Left lung (tissue), 4 donors: ENCODE measurements at regions not wholly inside any gene's neighbourhood (a gene's known extent, or its start where the extent isn't known, plus 50 kb on each side); places are given as distances from the start of the nearest gene placed in this dataset.

Experiments used
- ATAC-seq: fragments of 200-7000 bp; cut with Tn5 transposase; one replicate; pipeline ENCODE4 v1.9.1; 2020; ENCODE audit warnings: moderate library complexity
- DNase-seq, 4 donors: peaks; one replicate each; pipeline ENCODE4 v3.0.0-alpha.2; 2013 to 2020
- H3K27ac ChIP-seq, 2 donors: fragments of 200-600 bp; sonication (generic) in 1 of 2; one replicate each; pipeline versions ENCODE4 v1.5.0 to v1.8.0; 2020 to 2021
- H3K27me3 ChIP-seq, 2 donors: fragments of 200-600 bp; sonication (generic) in 1 of 2; one replicate each; pipeline versions ENCODE4 v1.5.0 to v1.8.0; 2020 to 2021
- H3K36me3 ChIP-seq, 2 donors: fragments of 200-600 bp; sonication (generic) in 1 of 2; one replicate each; pipeline versions ENCODE4 v1.5.0 to v1.8.0; 2020 to 2021
- H3K4me1 ChIP-seq, 2 donors: fragments of 200-600 bp; one replicate each; pipeline ENCODE4 v1.8.0; 2021
- H3K4me3 ChIP-seq, 2 donors: fragments of 200-600 bp; sonication (generic) in 1 of 2; one replicate each; pipeline versions ENCODE4 v1.5.0 to v1.8.0; 2020 to 2021; ENCODE audit warnings: mild to moderate bottlenecking in 1 of 2
- H3K9me3 ChIP-seq, 2 donors: fragments of 200-600 bp; sonication (generic) in 1 of 2; one replicate each; pipeline versions ENCODE4 v1.5.0 to v1.8.0; 2020 to 2021
- intact Hi-C, 2 donors: fragments of 100-400 bp; cut with DNase I; formaldehyde crosslinking; loops; one replicate each; pipeline versions ENCODE4 v1.11.2 to v1.14.2; 2022
- TF ChIP-seq, protein P1 (sequence below), 2 donors: fragments of 200-600 bp; sonication (generic) in 1 of 2; IDR thresholded peaks; one replicate each; pipeline versions ENCODE4 v1.5.0 to v1.8.0; 2021; ENCODE audit warnings: antibody characterized with exemption in 2 of 2
- donor health status: DM: no; HTN: yes; CAD: no.
- donor health status: DM: no; HTN: no; CAD: no.

DNA sequence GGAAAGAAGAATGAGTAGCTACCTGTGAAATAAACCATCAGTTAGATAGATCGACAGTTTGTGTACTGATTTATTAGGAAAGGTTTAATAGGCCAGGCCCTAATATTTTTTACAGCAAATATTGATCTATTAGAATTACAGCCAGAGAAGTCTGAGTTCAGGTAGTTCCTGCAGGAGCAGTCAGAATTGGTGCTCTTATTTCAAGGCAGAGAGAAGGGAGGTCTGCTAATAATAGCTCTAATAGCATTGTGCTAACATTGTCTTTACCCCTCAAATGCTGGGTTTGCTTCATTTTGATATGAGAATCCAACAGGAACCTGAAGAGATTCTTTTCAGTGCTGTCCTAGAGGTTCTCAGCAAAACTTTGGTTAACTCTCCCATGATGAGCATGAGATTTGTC is 343.8 kb upstream of the NAV3 start:
- DNase-seq (no peak), ATAC-seq (no peak)
- no peak overlapping the region for H3K4me3 ChIP-seq
- no peaks in the 10 kb centered on the region for H3K9me3 ChIP-seq
- no peaks in the 10 kb centered on the region for H3K27me3 ChIP-seq
- no peaks in the 10 kb centered on the region for H3K4me1 ChIP-seq
- no peaks in the 10 kb centered on the region for H3K36me3 ChIP-seq
- no peak overlapping the region for H3K27ac ChIP-seq
- intact Hi-C loops = no loop called here
- TF ChIP-seq, protein P1, sequence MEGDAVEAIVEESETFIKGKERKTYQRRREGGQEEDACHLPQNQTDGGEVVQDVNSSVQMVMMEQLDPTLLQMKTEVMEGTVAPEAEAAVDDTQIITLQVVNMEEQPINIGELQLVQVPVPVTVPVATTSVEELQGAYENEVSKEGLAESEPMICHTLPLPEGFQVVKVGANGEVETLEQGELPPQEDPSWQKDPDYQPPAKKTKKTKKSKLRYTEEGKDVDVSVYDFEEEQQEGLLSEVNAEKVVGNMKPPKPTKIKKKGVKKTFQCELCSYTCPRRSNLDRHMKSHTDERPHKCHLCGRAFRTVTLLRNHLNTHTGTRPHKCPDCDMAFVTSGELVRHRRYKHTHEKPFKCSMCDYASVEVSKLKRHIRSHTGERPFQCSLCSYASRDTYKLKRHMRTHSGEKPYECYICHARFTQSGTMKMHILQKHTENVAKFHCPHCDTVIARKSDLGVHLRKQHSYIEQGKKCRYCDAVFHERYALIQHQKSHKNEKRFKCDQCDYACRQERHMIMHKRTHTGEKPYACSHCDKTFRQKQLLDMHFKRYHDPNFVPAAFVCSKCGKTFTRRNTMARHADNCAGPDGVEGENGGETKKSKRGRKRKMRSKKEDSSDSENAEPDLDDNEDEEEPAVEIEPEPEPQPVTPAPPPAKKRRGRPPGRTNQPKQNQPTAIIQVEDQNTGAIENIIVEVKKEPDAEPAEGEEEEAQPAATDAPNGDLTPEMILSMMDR (IDR thresholded peaks at IDR 0.05) = no peak

DNA sequence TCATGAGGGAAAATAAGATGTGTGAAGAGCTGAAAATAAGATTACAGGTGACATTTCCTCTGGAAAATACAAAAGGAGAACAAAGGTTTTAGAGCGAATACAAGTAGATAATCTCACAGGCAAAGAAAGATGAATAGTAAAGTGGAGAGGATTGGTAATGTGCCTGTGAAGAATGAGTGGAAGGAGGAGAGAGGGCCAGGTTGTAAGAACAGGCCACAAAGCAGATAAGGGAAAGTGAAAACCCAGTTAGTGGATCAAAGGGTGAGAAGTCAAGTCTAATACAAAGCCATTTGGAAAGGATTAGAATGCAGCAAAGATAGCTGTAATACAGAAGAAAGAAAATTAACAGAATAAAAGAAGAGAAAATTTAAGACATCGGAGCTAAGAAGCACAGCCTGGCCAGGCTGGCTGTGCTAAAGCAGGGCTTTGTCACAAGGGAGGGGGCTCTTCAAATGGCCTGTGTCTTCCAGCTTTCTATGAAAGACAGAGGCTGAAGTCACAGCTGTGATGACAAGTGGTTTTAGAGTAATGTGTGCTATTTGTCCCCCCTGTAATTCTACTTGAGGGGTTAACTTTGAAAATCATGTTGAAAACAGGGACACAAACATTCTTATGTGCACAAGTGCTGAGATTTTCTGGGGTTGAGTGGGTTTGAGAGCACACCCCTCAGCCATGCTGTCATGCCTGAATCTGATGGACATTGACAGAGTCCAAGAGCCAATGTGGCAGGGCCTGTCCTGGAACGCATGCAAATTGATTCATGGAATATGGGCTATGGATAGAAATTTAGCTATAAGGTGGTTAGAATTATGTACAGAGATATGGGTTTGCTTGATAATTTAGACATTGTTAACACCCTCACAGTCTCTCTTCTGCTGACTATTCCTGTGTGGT is 344.5 kb upstream of the NAV3 start:
- no peak overlapping the region for H3K27ac ChIP-seq
- H3K4me3 ChIP-seq = no peak overlapping the region
- no peaks in the 10 kb centered on the region for H3K9me3 ChIP-seq
- no peaks in the 10 kb centered on the region for H3K4me1 ChIP-seq
- ATAC-seq (no peak), DNase-seq (no peak)
- TF ChIP-seq, protein P1 (IDR thresholded peaks at IDR 0.05) = no peak
- no peaks in the 10 kb centered on the region for H3K36me3 ChIP-seq
- H3K27me3 ChIP-seq = no peaks in the 10 kb centered on the region
- intact Hi-C loops = no loop called here

DNA sequence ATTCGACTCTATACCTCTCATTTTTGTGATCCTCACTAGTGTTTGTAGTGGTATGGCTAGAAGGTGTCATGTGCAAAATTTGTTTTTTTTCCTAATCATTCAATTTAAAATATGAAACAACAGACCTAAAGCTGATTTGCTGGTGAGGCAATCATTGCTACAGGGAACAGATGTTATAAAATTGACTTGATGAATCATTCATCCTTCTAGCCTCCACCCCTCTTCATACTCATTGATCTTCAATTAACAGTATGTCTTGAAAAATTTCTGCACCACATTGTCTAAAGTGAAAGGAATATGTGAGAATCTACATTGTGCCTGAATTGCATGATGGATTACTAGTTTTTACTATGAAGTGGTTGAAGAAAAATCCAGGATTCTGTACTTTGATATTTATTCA is 349.0 kb upstream of the NAV3 start:
- H3K27me3 ChIP-seq = no peaks in the 10 kb centered on the region
- DNase-seq = no peak
- intact Hi-C loops = no loop called here
- no peak overlapping the region for H3K4me3 ChIP-seq
- no peak overlapping the region for H3K27ac ChIP-seq
- no peak for ATAC-seq
- no peaks in the 10 kb centered on the region for H3K9me3 ChIP-seq
- H3K36me3 ChIP-seq = no peaks in the 10 kb centered on the region
- TF ChIP-seq, protein P1 (IDR thresholded peaks at IDR 0.05) = no peak
- no peaks in the 10 kb centered on the region for H3K4me1 ChIP-seq

DNA sequence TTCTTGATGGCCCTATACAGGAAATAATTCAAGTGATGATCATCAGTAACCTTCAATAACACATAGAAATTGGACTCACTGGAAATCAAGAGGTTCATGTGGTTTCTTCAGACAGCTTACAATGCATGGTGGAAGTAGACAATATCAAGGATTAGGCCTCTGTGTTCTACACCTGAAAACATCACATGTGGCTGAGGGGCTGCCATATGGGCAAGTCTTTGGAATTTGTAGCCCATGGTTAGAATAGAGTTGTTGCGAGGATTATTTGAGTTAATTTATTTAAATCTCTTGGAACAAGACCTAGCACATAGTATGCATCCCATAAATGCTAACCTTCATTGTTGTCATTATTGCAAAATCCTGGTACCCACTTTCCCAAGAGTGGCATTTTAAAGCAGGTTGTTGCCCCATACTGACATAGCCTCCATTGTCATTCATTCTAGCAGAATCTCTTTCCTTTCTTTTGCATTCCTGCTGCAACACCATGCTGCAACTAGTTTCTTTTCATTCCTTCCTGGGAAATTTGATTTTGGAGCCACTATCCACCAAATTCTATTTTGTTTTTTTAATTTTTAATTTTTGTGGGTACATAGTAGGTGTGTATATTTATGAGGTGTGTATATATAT is 352.7 kb upstream of the NAV3 start:
- no peak for ATAC-seq
- DNase-seq = no peak
- Histone ChIP-seq H3K36me3 (no peaks in the 10 kb centered on the region), H3K27me3 (no peaks in the 10 kb centered on the region), H3K4me3 (no peak overlapping the region), H3K4me1 (no peaks in the 10 kb centered on the region), H3K9me3 (no peaks in the 10 kb centered on the region), H3K27ac (no peak overlapping the region)
- TF ChIP-seq, protein P1 (IDR thresholded peaks at IDR 0.05) = no peak
- intact Hi-C loops = no loop called here

DNA sequence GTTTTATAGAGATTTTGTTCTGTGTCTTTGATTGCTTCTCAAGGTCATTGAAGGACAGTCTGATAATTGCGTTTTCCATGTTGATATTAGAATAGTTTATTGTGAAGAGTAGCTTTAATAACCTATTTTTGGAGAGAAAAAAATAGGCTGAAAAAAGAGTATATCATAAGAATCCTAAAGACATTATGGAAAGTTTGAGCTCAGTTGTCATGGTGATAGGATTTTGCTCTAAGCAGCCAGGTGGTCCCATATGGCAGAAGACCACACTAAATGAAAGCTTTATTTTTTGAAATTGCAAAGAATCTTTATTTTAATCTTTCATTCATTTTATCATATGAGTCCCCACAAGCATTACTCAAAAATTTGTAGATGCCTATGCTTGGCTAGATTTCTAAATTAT is 358.9 kb upstream of the NAV3 start:
- Histone ChIP-seq H3K4me1 (no peaks in the 10 kb centered on the region), H3K27ac (no peak overlapping the region), H3K9me3 (no peaks in the 10 kb centered on the region), H3K36me3 (no peaks in the 10 kb centered on the region), H3K27me3 (no peaks in the 10 kb centered on the region), H3K4me3 (no peak overlapping the region)
- TF ChIP-seq, protein P1 (IDR thresholded peaks at IDR 0.05) = no peak
- ATAC-seq (no peak), DNase-seq (no peak)
- intact Hi-C loops = no loop called here
